Liver (tissue), 8 donors: ENCODE measurements at regions not wholly inside any gene's neighbourhood (a gene's known extent, or its start where the extent isn't known, plus 50 kb on each side); places are given as distances from the start of the nearest gene placed in this dataset.

Experiments used
- DNase-seq: peaks from one replicate; pipeline ENCODE4 v3.0.0-alpha.2; 2017; ENCODE audit warnings: low spot score
- H3K27ac ChIP-seq, 2 donors: one replicate each; pipeline ENCODE4 v1.7.0; 2013; ENCODE audit warnings: inconsistent platforms in 2 of 2, low read length in 2 of 2, control low read depth in 1 of 2, low read depth in 1 of 2, mild to moderate bottlenecking in 1 of 2
- H3K27me3 ChIP-seq, 4 donors: one replicate each; pipeline versions ENCODE4 v1.6.1 to v1.7.0; 2013; ENCODE audit warnings: low read length in 3 of 4, inconsistent platforms in 1 of 4, mild to moderate bottlenecking in 1 of 4, moderate library complexity in 1 of 4; ENCODE audit not compliant: control insufficient read depth in 4 of 4, insufficient read depth in 4 of 4
- H3K36me3 ChIP-seq, 4 donors: one replicate each; pipeline versions ENCODE4 v1.6.1 to v1.7.0; 2013; ENCODE audit warnings: low read length in 3 of 4, mild to moderate bottlenecking in 3 of 4, low read depth in 1 of 4, moderate library complexity in 1 of 4; ENCODE audit not compliant: control insufficient read depth in 4 of 4, insufficient read depth in 3 of 4
- H3K4me1 ChIP-seq, 4 donors: one replicate each; pipeline versions ENCODE4 v1.6.1 to v1.7.0; 2013; ENCODE audit warnings: low read length in 3 of 4, mild to moderate bottlenecking in 3 of 4, moderate library complexity in 1 of 4; ENCODE audit not compliant: control insufficient read depth in 4 of 4, insufficient read depth in 4 of 4
- H3K4me3 ChIP-seq, 3 donors: one replicate each; pipeline versions ENCODE4 v1.6.1 to v1.7.0; 2013; ENCODE audit warnings: low read length in 3 of 3, control low read depth in 1 of 3, low read depth in 1 of 3, mild to moderate bottlenecking in 1 of 3
- H3K9ac ChIP-seq, 2 donors: one replicate each; pipeline ENCODE4 v1.7.0; 2013; ENCODE audit warnings: low read length in 2 of 2, mild to moderate bottlenecking in 2 of 2, moderate library complexity in 2 of 2, control low read depth in 1 of 2, low read depth in 1 of 2
- H3K9me3 ChIP-seq, 4 donors: one replicate each; pipeline versions ENCODE4 v1.6.1 to v1.7.0; 2013; ENCODE audit warnings: low read length in 3 of 4; ENCODE audit not compliant: control insufficient read depth in 4 of 4
- ATF3 ChIP-seq: IDR thresholded peaks from 2 replicates; pipeline ENCODE4 v1.6.1; 2016; ENCODE audit warnings: antibody characterized with exemption
- CTCF ChIP-seq: fragments of 150-350 bp; IDR thresholded peaks from 2 replicates; pipeline ENCODE4 v1.5.1; 2017; ENCODE audit warnings: improper control_type of control experiment, low read depth, low read length; ENCODE audit not compliant: missing input control
- EGR1 ChIP-seq, 2 donors: IDR thresholded peaks; 2 replicates each; pipeline ENCODE4 v1.6.1; 2016 to 2018; ENCODE audit warnings: antibody characterized with exemption in 2 of 2, low read depth in 2 of 2
- FOXA1 ChIP-seq: IDR thresholded peaks from 2 replicates; pipeline ENCODE4 v1.6.1; 2016; ENCODE audit warnings: antibody characterized with exemption
- FOXA2 ChIP-seq: IDR thresholded peaks from 2 replicates; pipeline ENCODE4 v1.6.1; 2016; ENCODE audit warnings: antibody characterized with exemption
- GABPA ChIP-seq, 2 donors: IDR thresholded peaks in 1 of 2; conservative IDR thresholded peaks in 1 of 2; 2 replicates each; pipeline ENCODE4 v1.6.1; 2016; ENCODE audit warnings: antibody characterized with exemption in 2 of 2, mild to moderate bottlenecking in 1 of 2, moderate library complexity in 1 of 2
- HNF4A ChIP-seq, 2 donors: conservative IDR thresholded peaks; 2 replicates each; pipeline ENCODE4 v1.6.1; 2016; ENCODE audit warnings: antibody characterized with exemption in 2 of 2, mild to moderate bottlenecking in 2 of 2
- HNF4G ChIP-seq: IDR thresholded peaks from 2 replicates; pipeline ENCODE4 v1.6.1; 2016; ENCODE audit warnings: antibody characterized with exemption
- JUND ChIP-seq, 2 donors: IDR thresholded peaks; 2 replicates each; pipeline ENCODE4 v1.6.1; 2016; ENCODE audit warnings: antibody characterized with exemption in 2 of 2
- NR2F2 ChIP-seq: IDR thresholded peaks from 2 replicates; pipeline ENCODE4 v1.6.1; 2016; ENCODE audit warnings: antibody characterized with exemption
- RAD21 ChIP-seq, 2 donors: IDR thresholded peaks; 2 replicates each; pipeline ENCODE4 v1.6.1; 2016; ENCODE audit warnings: antibody characterized with exemption in 2 of 2, mild to moderate bottlenecking in 2 of 2
- REST ChIP-seq: IDR thresholded peaks from 2 replicates; pipeline ENCODE4 v1.6.1; 2016; ENCODE audit warnings: antibody characterized with exemption, mild to moderate bottlenecking
- RXRA ChIP-seq, 2 donors: IDR thresholded peaks; 2 replicates each; pipeline ENCODE4 v1.6.1; 2017 to 2018; ENCODE audit warnings: antibody characterized with exemption in 2 of 2, mild to moderate bottlenecking in 1 of 2
- SP1 ChIP-seq: IDR thresholded peaks from 2 replicates; pipeline ENCODE4 v1.6.1; 2018; ENCODE audit warnings: antibody characterized with exemption, mild to moderate bottlenecking
- TAF1 ChIP-seq: conservative IDR thresholded peaks from 2 replicates; pipeline ENCODE4 v1.6.1; 2016; ENCODE audit warnings: antibody characterized with exemption, mild to moderate bottlenecking
- YY1 ChIP-seq: IDR thresholded peaks from 2 replicates; pipeline ENCODE4 v1.6.1; 2016; ENCODE audit warnings: antibody characterized with exemption, mild to moderate bottlenecking
- WGBS: extraction: QIAGEN DNeasy Blood & Tissue Kit; methylation state at CpG from one replicate; pipeline ENCODE4 v1.1.7; 2013; 5-methylcytosine and 5-hydroxymethylcytosine counted together
- TF ChIP-seq, protein P1 (sequence below): IDR thresholded peaks from 2 replicates; pipeline ENCODE4 v1.6.1; 2016; ENCODE audit warnings: antibody characterized with exemption
- donor health status: healthy.
- donor health status: healthy.
- donor health status: healthy.
- donor health status: healthy.
- donor health status: healthy.

DNA sequence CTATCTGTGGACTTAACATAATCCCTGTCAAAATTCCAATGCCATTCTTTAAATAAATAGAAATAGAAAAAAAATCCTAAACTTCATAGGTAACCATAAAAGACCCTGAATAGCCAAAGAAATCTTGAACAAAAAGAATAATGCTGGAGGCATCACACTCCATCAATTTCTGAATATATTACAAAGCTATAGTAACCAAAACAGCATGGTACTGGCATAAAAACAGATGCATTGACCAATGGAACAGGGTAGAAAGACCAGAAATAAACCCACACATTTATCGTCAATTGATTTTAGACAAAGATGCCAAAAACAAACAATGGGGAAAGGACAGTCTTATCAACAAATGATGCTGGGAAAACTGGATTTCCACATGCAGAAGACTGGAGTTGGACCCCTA lies 205.7 kb downstream of the VAPA start:
- DNase-seq = no peak
- H3K27me3 ChIP-seq = no peaks in the 10 kb centered on the region
- no peaks in the 10 kb centered on the region for H3K36me3 ChIP-seq
- WGBS = 85% methylated on average over 1 of the region's 1 CpG
- no peaks in the 10 kb centered on the region for H3K4me1 ChIP-seq
- TF ChIP-seq FOXA2 (no peak), REST (no peak), HNF4G (no peak), HNF4A (conservative IDR thresholded peaks at IDR 0.05) (no peak), ATF3 (no peak), YY1 (no peak), RXRA (IDR thresholded peaks at IDR 0.05) (no peak), FOXA1 (no peak), JUND (IDR thresholded peaks at IDR 0.05) (no peak), CTCF (no peak), RAD21 (IDR thresholded peaks at IDR 0.05) (no peak), EGR1 (IDR thresholded peaks at IDR 0.05; ENCODE audit: low read depth in 2 of 2) (no peak)
- no peak overlapping the region for H3K27ac ChIP-seq
- H3K4me3 ChIP-seq = no peak overlapping the region
- H3K9me3 ChIP-seq = peaks cover 0 to 7% (median under 1%) of the 10 kb centered on the region in 4 donors
- H3K9ac ChIP-seq = no peak overlapping the region

DNA sequence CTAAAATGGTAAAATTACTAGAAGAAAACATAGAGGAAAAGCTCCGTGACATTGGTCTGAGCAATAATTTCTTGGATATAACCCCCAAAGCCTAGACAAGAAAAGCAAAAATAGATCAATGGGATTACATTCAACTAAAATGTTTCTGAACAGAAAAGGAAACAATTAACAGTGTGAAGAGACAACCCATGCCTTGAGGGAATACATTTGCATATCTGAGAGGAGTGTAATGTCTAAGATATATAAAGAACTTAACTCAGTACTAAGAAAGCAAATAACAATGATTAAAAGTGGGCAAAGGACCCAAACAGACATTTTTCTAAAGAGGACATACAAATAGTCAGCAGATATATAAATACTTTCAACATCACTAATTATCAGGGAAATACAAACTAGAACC lies 206.2 kb downstream of the VAPA start:
- Histone ChIP-seq H3K27ac (no peak overlapping the region), H3K9ac (no peak overlapping the region), H3K4me3 (no peak overlapping the region), H3K27me3 (no peaks in the 10 kb centered on the region), H3K9me3 (peaks cover 0 to 7% (median 0%) of the 10 kb centered on the region in 4 donors), H3K4me1 (no peaks in the 10 kb centered on the region), H3K36me3 (no peaks in the 10 kb centered on the region)
- no peak for DNase-seq
- WGBS = 94% methylated on average over 1 of the region's 1 CpG
- no peak for TF ChIP-seq HNF4A (conservative IDR thresholded peaks at IDR 0.05)
- TF ChIP-seq ATF3 = no peak
- no peak for TF ChIP-seq JUND (IDR thresholded peaks at IDR 0.05)
- TF ChIP-seq REST = no peak
- no peak for TF ChIP-seq SP1
- TF ChIP-seq NR2F2 = no peak
- TF ChIP-seq, protein P1, sequence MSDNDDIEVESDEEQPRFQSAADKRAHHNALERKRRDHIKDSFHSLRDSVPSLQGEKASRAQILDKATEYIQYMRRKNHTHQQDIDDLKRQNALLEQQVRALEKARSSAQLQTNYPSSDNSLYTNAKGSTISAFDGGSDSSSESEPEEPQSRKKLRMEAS = no peak
- TF ChIP-seq RAD21 (IDR thresholded peaks at IDR 0.05) = no peak
- no peak for TF ChIP-seq TAF1
- TF ChIP-seq FOXA2 = no peak
- no peak for TF ChIP-seq EGR1 (IDR thresholded peaks at IDR 0.05; ENCODE audit: low read depth in 2 of 2)
- no peak for TF ChIP-seq CTCF
- TF ChIP-seq YY1 = no peak
- no peak for TF ChIP-seq HNF4G
- no peak for TF ChIP-seq RXRA (IDR thresholded peaks at IDR 0.05)
- no peak for TF ChIP-seq GABPA (IDR thresholded peaks at IDR 0.05 in 1 of 2, conservative IDR thresholded peaks at IDR 0.05 in 1 of 2)
- no peak for TF ChIP-seq FOXA1
